Ovary (tissue), 3 donors: ENCODE measurements at regions not wholly inside any gene's neighbourhood (a gene's known extent, or its start where the extent isn't known, plus 50 kb on each side); places are given as distances from the start of the nearest gene placed in this dataset.

Source experiments
- EP300 ChIP-seq: sonication (generic); formaldehyde crosslinking; IDR thresholded peaks from one replicate; pipeline ENCODE4 v1.6.1; 2017; ENCODE audit warnings: antibody characterized with exemption
- POLR2A ChIP-seq: fragments of 450-650 bp; IDR thresholded peaks from one replicate; pipeline ENCODE4 v1.6.1; 2017; ENCODE audit warnings: antibody characterized with exemption, mild to moderate bottlenecking, moderate library complexity
- TF ChIP-seq, protein P1 (sequence below), 3 donors: fragments of 450-650 bp in 2 of 3; fragments of 200-600 bp in 1 of 3; IDR thresholded peaks; one replicate each; pipeline versions ENCODE4 v1.5.1 to v1.8.0; 2016 to 2022; ENCODE audit warnings: antibody characterized with exemption in 3 of 3, mild to moderate bottlenecking in 1 of 3
- donor health status: DM: no; HTN: no; CAD: no.

DNA sequence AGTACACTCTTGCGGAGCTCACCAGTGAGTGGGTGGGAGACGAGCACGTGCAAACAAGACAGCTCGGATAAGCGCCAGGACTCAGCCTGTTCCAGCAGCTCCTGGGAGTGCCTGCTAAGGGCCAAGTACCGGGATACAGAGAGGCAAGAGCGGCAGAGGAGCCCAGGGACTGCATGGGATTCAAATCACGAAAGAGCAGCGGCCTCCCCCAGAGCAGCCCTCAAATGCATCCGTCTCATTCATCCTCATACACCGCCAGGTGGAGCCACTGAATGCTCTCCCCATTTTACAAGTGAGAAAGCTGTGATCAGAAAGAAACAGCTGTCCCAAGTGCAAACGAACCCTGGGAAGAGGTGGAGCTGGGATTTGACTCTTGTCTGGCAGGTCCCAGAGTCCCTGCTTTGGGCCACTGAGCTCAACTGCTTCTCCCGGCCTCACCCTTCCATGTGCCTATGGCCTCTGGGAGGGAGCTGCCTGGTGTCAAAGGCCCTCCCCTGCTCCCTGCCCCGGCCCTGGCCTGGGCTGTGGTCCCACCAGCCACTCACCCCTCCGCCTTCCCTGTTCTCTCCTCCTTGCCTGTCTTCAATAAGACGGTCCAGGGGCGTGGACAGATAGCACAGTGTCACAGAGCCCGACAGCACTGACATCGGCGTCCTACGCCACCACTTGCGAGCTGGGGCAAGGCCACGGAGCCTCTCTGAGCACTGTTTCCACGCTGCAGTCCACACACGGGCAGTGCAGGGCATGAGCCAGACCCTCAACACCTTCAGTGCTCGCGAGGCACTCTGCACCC is 72.8 kb upstream of the TAF1B start:
- TF ChIP-seq, protein P1, sequence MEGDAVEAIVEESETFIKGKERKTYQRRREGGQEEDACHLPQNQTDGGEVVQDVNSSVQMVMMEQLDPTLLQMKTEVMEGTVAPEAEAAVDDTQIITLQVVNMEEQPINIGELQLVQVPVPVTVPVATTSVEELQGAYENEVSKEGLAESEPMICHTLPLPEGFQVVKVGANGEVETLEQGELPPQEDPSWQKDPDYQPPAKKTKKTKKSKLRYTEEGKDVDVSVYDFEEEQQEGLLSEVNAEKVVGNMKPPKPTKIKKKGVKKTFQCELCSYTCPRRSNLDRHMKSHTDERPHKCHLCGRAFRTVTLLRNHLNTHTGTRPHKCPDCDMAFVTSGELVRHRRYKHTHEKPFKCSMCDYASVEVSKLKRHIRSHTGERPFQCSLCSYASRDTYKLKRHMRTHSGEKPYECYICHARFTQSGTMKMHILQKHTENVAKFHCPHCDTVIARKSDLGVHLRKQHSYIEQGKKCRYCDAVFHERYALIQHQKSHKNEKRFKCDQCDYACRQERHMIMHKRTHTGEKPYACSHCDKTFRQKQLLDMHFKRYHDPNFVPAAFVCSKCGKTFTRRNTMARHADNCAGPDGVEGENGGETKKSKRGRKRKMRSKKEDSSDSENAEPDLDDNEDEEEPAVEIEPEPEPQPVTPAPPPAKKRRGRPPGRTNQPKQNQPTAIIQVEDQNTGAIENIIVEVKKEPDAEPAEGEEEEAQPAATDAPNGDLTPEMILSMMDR (IDR thresholded peaks at IDR 0.05), result peak; percentile 21 to 53 (median 36)
- TF ChIP-seq POLR2A, result no peak
- TF ChIP-seq EP300, result no peak
